ENCODE measurements at regions not wholly inside any gene's neighbourhood (a gene's known extent, or its start where the extent isn't known, plus 50 kb on each side); places are given as distances from the start of the nearest gene placed in this dataset.

GRCh38 chr5:109942646-109943045 lies 252.9 kb downstream of the MAN2A1 start:
- TF ChIP-seq CTCF (IDR thresholded peaks at IDR 0.05; ENCODE audit: borderline replicate concordance, extremely low read depth, low read length, poor library complexity, severe bottlenecking) (no peak), EZH2 (IDR thresholded peaks at IDR 0.05; ENCODE audit: borderline replicate concordance, low read depth, low read length, severe bottlenecking) (no peak)

All from DND-41 (cell line).